ENCODE measurements at regions not wholly inside any gene's neighbourhood (a gene's known extent, or its start where the extent isn't known, plus 50 kb on each side); places are given as distances from the start of the nearest gene placed in this dataset.
"Not testable (repeated sequence)": the region's sequence is repeated elsewhere in the genome, so short reads cannot be mapped to it uniquely, and the experiment has no call there.

- H3K79me2 ChIP-seq (ENCODE audit: insufficient read depth, low read depth): no peaks in the 10 kb centered on the region
- no peak overlapping the region for H3K27ac ChIP-seq
- no peak overlapping the region for H3K4me3 ChIP-seq (IDR thresholded peaks at IDR 0.05; ENCODE audit: insufficient read depth, low read depth, low read length)
- no peaks in the 10 kb centered on the region for H3K36me3 ChIP-seq (ENCODE audit: insufficient read depth)
- H3K27me3 ChIP-seq (ENCODE audit: insufficient read depth, low read depth): no peaks in the 10 kb centered on the region
- no peak for TF ChIP-seq CTCF (conservative IDR thresholded peaks at IDR 0.05; ENCODE audit: low read depth, low read length)
- H4K20me1 ChIP-seq (ENCODE audit: insufficient read depth): no peaks in the 10 kb centered on the region
- peaks cover 18% of the 10 kb centered on the region for H3K4me1 ChIP-seq (ENCODE audit: low read depth, poor library complexity, severe bottlenecking)
- H2AFZ ChIP-seq (ENCODE audit: low read depth): no peak overlapping the region
- no peak overlapping the region for H3K4me2 ChIP-seq
- H3K9ac ChIP-seq: no peak overlapping the region
These were observed 123.3 kb upstream of the RAI2 start for GRCh38 chrX:17984415-17984814.

- TF ChIP-seq CTCF (conservative IDR thresholded peaks at IDR 0.05; ENCODE audit: low read depth, low read length): no peak
- Histone ChIP-seq H2AFZ (ENCODE audit: low read depth) (no peak overlapping the region), H4K20me1 (ENCODE audit: insufficient read depth) (no peaks in the 10 kb centered on the region), H3K79me2 (ENCODE audit: insufficient read depth, low read depth) (no peaks in the 10 kb centered on the region), H3K27ac (no peak overlapping the region), H3K27me3 (ENCODE audit: insufficient read depth, low read depth) (no peaks in the 10 kb centered on the region), H3K4me3 (IDR thresholded peaks at IDR 0.05; ENCODE audit: insufficient read depth, low read depth, low read length) (no peak overlapping the region), H3K4me1 (ENCODE audit: low read depth, poor library complexity, severe bottlenecking) (peaks cover 16% of the 10 kb centered on the region), H3K4me2 (no peak overlapping the region), H3K36me3 (ENCODE audit: insufficient read depth) (no peaks in the 10 kb centered on the region), H3K9ac (no peak overlapping the region)
These were observed 122.3 kb upstream of the RAI2 start for GRCh38 chrX:17983389-17983788.

GRCh38 chrX:17977696-17978095 is 116.6 kb upstream of the RAI2 start:
- Histone ChIP-seq H3K79me2 (ENCODE audit: insufficient read depth, low read depth) (no peaks in the 10 kb centered on the region), H3K4me3 (IDR thresholded peaks at IDR 0.05; ENCODE audit: insufficient read depth, low read depth, low read length) (no peak overlapping the region), H3K4me2 (no peak overlapping the region), H3K27me3 (ENCODE audit: insufficient read depth, low read depth) (no peaks in the 10 kb centered on the region), H3K36me3 (ENCODE audit: insufficient read depth) (no peaks in the 10 kb centered on the region), H3K4me1 (ENCODE audit: low read depth, poor library complexity, severe bottlenecking) (no peaks in the 10 kb centered on the region), H4K20me1 (ENCODE audit: insufficient read depth) (no peaks in the 10 kb centered on the region), H3K9ac (no peak overlapping the region), H2AFZ (ENCODE audit: low read depth) (no peak overlapping the region), H3K27ac (no peak overlapping the region)
- TF ChIP-seq CTCF (conservative IDR thresholded peaks at IDR 0.05; ENCODE audit: low read depth, low read length): no peak

- no peak for TF ChIP-seq CTCF (conservative IDR thresholded peaks at IDR 0.05; ENCODE audit: low read depth, low read length)
- H3K27ac ChIP-seq: no peak overlapping the region
- no peaks in the 10 kb centered on the region for H3K4me1 ChIP-seq (ENCODE audit: low read depth, poor library complexity, severe bottlenecking)
- no peak overlapping the region for H3K9ac ChIP-seq
- no peaks in the 10 kb centered on the region for H3K36me3 ChIP-seq (ENCODE audit: insufficient read depth)
- H4K20me1 ChIP-seq (ENCODE audit: insufficient read depth): no peaks in the 10 kb centered on the region
- H3K79me2 ChIP-seq (ENCODE audit: insufficient read depth, low read depth): no peaks in the 10 kb centered on the region
- H2AFZ ChIP-seq (ENCODE audit: low read depth): no peak overlapping the region
- H3K4me2 ChIP-seq: no peak overlapping the region
- no peaks in the 10 kb centered on the region for H3K27me3 ChIP-seq (ENCODE audit: insufficient read depth, low read depth)
- no peak overlapping the region for H3K4me3 ChIP-seq (IDR thresholded peaks at IDR 0.05; ENCODE audit: insufficient read depth, low read depth, low read length)
These were observed 115.9 kb upstream of the RAI2 start for GRCh38 chrX:17976955-17977354.

- H3K27me3 ChIP-seq (ENCODE audit: insufficient read depth, low read depth); H3K4me2 ChIP-seq; H3K4me1 ChIP-seq (ENCODE audit: low read depth, poor library complexity, severe bottlenecking); H2AFZ ChIP-seq (ENCODE audit: low read depth); H3K79me2 ChIP-seq (ENCODE audit: insufficient read depth, low read depth); H3K4me3 ChIP-seq (IDR thresholded peaks at IDR 0.05; ENCODE audit: insufficient read depth, low read depth, low read length); H3K9ac ChIP-seq; H3K36me3 ChIP-seq (ENCODE audit: insufficient read depth); H3K27ac ChIP-seq; H4K20me1 ChIP-seq (ENCODE audit: insufficient read depth): not testable (repeated sequence)
These were observed 114.3 kb upstream of the RAI2 start for GRCh38 chrX:17975349-17975748.
